Lower leg skin (tissue), 3 donors: ENCODE measurements at regions not wholly inside any gene's neighbourhood (a gene's known extent, or its start where the extent isn't known, plus 50 kb on each side); places are given as distances from the start of the nearest gene placed in this dataset.
"Not testable (repeated sequence)": the region's sequence is repeated elsewhere in the genome, so short reads cannot be mapped to it uniquely, and the experiment has no call there.

ENCODE experiments used
- POLR2A ChIP-seq, 2 donors: fragments of 450-650 bp; IDR thresholded peaks; one replicate each; pipeline ENCODE4 v1.6.1; 2016 to 2017; ENCODE audit warnings: antibody characterized with exemption in 2 of 2, mild to moderate bottlenecking in 1 of 2, moderate library complexity in 1 of 2
- TF ChIP-seq, protein P1 (sequence below), 3 donors: fragments of 450-650 bp; IDR thresholded peaks; one replicate each; pipeline ENCODE4 v1.5.1; 2016; ENCODE audit warnings: antibody characterized with exemption in 3 of 3, mild to moderate bottlenecking in 3 of 3, moderate library complexity in 2 of 3

DNA sequence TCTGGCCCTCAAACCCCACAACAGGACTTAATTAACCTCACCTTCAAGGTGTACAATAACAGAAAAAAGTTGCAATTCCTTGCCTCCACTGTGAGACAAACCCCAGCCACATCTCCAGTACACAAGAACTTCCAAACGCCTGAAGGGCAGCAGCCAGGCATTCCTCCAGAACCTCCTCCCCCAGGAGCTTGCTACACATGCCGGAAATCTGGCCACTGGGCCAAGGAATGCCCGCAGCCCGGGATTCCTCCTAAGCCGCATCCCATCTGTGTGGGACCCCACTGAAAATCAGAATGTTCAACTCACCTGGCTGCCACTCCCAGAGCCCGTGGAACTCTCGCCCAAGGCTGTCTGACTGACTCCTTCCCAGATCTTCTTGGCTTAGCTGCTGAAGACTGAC lies 901.5 kb downstream of the TAF11L14 start:
- not testable (repeated sequence) for TF ChIP-seq POLR2A (IDR thresholded peaks at IDR 0.05)
- TF ChIP-seq, protein P1, sequence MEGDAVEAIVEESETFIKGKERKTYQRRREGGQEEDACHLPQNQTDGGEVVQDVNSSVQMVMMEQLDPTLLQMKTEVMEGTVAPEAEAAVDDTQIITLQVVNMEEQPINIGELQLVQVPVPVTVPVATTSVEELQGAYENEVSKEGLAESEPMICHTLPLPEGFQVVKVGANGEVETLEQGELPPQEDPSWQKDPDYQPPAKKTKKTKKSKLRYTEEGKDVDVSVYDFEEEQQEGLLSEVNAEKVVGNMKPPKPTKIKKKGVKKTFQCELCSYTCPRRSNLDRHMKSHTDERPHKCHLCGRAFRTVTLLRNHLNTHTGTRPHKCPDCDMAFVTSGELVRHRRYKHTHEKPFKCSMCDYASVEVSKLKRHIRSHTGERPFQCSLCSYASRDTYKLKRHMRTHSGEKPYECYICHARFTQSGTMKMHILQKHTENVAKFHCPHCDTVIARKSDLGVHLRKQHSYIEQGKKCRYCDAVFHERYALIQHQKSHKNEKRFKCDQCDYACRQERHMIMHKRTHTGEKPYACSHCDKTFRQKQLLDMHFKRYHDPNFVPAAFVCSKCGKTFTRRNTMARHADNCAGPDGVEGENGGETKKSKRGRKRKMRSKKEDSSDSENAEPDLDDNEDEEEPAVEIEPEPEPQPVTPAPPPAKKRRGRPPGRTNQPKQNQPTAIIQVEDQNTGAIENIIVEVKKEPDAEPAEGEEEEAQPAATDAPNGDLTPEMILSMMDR (IDR thresholded peaks at IDR 0.05): not testable (repeated sequence)
